HPDE6-E6E7 (cell line): ENCODE measurements at regions not wholly inside any gene's neighbourhood (a gene's known extent, or its start where the extent isn't known, plus 50 kb on each side); places are given as distances from the start of the nearest gene placed in this dataset.

Experiments
- DNase-seq: peaks from one replicate; pipeline ENCODE4 v3.0.0; 2011; ENCODE audit warnings: missing footprints; ENCODE audit errors: extremely low spot score

DNA sequence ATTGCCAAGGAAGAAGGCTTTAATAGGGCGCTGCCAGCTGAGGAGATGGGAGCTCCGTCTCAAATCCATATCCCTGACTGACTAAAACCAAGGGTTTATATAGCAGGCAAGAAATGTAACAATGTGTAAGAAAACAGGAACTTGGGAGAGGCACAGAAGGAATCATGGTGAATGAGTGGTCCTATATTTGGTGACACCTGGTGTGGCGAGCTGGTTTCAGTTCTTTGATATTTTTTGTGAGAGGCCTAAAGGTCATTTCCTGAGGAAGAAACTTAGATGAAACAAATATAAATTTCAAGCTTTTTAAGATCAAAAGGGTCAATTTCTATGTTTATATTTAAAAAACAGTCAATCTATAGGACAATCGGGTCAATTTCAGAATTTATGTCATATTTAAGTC lies 826.3 kb downstream of the SLITRK6 start:
- no peak for DNase-seq

- no peak for DNase-seq
These were observed 836.4 kb downstream of the SLITRK6 start for GRCh38 chr13:84962849-84963248.

GRCh38 chr13:84962141-84962750 lies 837.0 kb downstream of the SLITRK6 start:
- DNase-seq, result no peak

- no peak for DNase-seq
These were observed 838.2 kb downstream of the SLITRK6 start for GRCh38 chr13:84961023-84961422.

DNA sequence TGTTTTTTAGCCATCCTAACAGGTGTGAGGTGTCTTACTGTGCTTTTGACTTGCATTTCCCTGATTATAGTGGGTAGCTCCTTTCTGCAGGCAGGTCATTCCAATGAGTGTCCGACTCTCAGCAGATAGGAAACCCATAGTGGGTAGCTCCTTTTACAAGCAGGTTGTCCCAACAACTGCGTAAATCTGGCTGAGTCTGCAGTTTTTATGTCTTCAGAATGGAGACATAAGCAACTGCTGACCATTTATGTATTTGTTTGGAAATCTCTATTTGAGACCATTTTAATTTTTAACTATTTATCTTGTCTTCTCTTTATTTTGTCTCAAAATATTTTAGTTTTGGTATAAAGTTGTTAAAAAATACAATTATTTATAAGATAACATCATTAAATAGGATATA lies 839.4 kb downstream of the SLITRK6 start:
- no peak for DNase-seq

GRCh38 chr13:84954636-84955035 lies 844.6 kb downstream of the SLITRK6 start:
- no peak for DNase-seq

DNA sequence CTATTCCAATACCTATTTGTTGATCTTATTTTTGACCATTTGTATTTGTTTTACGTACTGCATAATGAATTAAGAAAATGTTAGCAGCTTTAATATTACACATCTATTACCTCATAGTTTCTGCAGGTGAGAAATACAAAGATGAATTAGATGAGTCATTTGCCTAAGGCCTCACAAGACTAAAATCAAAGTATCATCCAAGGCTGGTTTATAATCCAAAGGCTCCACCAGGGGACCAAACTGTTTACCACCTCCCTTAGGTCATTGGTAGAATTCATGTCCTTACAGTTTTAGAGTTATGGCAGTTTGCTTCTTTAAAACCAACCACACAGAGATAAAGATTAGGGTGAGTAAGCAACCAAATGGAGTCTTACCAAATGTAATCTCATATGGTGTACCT lies 848.1 kb downstream of the SLITRK6 start:
- peak; percentile 8 for DNase-seq

GRCh38 chr13:84946192-84946591 lies 853.0 kb downstream of the SLITRK6 start:
- DNase-seq, result no peak

GRCh38 chr13:84940798-84941197 lies 858.4 kb downstream of the SLITRK6 start:
- no peak for DNase-seq

DNA sequence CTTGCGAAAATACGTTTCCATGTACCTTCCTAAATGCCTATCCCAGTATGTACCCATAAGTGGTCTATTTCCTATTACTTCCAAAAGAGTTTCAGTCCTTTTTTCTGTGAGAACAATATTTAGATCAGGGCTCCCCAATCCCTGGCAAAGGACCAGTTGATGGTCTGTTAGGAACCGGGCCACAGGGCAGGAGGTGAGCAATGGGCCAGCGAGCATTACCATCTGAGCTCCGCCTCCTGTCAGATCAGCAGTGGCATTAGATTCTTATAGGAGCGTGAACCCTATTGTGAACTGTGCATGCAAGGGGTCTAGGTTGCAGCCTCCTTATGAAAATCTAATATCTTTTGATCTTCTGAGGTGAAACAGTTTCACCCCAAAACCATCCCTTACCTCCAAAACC lies 859.1 kb downstream of the SLITRK6 start:
- no peak for DNase-seq

DNA sequence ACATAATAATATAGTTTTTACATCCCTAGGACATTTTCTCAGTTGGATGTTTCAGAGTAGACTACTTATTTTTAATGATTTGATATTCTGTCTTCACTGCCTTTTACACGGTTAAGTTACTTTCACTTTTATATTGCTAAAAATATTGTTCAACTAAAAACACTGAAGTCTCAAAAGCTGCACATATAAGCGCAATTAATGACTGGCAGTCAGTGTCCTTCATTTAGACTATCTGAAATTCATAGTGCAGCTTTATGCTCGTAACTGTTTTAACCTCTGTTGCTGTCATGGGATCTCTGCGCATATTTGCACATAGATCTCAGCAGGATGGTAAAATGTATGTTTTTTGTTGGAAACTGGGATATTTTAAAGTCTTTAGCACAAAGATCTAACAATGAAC lies 864.3 kb downstream of the SLITRK6 start:
- no peak for DNase-seq

- DNase-seq, result no peak
These were observed 865.4 kb downstream of the SLITRK6 start for GRCh38 chr13:84933797-84934196.

- DNase-seq, result no peak
These were observed 868.0 kb downstream of the SLITRK6 start for GRCh38 chr13:84931264-84931663.

DNA sequence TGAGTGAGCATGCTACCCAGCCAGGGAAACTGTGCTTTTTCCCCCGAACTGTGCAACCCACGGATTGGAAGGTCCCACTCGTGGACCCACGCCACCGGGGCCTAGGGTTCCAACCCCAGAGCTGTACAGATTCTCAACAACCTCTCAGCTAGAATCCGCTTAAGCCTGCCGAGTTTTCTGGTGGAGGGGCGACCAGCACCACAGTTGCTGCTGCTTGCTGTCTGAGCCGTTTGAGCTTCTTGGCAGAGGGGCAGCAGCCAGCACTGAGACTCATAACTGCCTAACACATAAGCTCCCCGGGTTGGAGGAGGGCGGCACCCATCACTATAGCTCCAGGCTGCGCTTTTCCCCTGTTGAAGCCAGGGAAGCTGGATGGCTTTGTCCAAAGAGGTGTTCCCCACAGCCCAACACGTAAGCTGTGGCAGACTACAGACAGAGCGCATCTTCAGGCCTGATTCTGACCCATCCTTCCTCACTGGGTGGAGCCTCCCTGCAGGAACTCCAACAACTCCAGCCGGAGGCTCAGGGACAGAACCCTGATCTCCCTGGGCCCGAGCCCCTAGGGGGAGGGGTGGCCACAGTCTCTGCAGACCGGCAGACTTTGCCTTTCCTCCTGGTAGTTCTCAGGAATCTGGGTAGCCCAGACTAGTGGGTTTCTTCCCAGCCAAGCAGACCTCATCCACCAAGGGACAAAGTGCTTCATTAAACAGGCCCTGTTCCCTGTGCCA lies 871.6 kb downstream of the SLITRK6 start:
- DNase-seq, result no peak

DNA sequence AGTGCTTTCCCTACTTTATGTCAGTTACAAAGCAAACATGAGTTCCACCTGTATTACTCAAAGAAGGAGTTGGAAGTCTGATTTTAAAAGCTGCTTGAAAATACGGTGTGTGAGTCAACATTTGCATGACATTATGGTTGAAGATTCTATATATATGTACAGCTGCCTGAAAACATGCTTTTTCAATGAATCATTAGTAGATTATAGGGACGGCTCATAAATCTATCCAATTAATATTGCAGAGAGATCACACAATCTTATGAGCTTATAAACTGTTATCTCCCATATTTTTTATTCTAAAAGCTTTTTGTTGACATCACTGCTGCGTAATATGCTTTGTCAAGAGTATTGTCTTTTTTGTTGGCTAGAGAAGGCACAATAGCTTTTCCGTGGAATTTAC lies 873.8 kb downstream of the SLITRK6 start:
- DNase-seq, result no peak

GRCh38 chr13:84923831-84924230 lies 875.4 kb downstream of the SLITRK6 start:
- DNase-seq, result no peak

DNA sequence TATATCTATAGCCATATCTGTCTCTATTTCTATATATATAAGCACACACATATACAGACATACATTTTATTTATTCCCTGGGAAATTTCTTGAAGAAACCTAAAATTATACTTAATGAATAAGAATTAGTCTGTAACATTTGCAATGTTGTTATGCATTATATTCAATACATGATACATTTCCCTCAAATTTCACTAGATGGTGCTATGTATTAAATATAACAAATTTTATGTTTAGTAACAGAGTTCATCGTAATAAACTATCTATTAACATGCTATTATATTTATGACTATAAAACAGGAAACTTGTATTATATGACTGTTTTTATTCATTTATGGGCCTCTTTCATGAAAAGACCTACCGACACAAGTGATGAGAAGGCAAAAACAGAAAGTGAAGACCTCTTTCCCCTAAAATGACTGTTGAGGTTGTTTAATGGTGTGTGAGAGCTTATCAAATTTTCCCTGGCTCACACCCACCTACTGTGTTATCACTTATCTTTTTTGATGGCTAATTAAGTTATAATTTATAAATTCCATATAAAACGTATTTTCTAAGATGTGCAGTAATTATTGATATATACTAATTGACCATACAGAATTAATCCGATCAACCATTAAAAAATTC lies 881.9 kb downstream of the SLITRK6 start:
- no peak for DNase-seq

DNA sequence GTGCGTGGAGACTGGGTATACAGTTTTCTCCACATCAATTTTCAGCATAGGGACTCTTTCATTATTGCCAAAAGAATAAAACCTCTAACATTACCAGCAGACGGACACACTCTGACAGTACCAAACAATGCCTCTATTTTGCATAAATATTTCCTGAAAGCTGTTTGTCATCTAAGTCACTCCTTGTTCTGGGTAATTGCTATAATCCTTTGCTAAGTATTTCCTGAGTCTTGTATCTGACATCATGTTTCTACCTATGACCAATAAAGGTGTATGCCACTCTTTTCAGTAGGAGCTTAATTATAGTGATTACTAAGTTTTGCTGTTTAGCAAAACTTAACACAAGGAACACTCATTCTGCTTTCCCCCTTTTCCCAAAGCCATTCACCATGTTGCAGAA lies 886.5 kb downstream of the SLITRK6 start:
- no peak for DNase-seq

- no peak for DNase-seq
These were observed 888.8 kb downstream of the SLITRK6 start for GRCh38 chr13:84910423-84910822.

- DNase-seq, result no peak
These were observed 895.8 kb downstream of the SLITRK6 start for GRCh38 chr13:84903391-84903790.

- DNase-seq, result no peak
These were observed 897.0 kb downstream of the SLITRK6 start for GRCh38 chr13:84902243-84902642.

DNA sequence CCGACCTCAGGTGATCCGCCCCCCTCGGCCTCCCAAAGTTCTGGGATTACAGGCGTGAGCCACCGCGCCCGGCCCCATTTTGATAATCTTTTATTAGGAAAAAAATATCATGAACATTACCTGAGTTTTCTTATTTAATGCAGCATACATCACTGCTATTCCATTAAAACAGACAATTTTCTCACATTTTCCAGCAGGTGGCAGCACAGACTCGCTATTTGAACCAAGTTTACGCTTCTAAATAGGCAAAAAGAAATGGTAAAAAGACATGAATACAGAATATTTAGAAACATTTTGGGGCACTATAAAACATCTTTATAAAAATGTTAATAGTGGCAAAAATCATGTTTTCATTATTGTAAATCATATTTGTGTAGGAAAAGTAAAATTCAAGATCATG lies 903.1 kb downstream of the SLITRK6 start:
- peak; percentile 7 for DNase-seq

GRCh38 chr13:84894749-84895148 lies 904.5 kb downstream of the SLITRK6 start:
- no peak for DNase-seq
